ENCODE measurements at regions not wholly inside any gene's neighbourhood (a gene's known extent, or its start where the extent isn't known, plus 50 kb on each side); places are given as distances from the start of the nearest gene placed in this dataset.

DNA sequence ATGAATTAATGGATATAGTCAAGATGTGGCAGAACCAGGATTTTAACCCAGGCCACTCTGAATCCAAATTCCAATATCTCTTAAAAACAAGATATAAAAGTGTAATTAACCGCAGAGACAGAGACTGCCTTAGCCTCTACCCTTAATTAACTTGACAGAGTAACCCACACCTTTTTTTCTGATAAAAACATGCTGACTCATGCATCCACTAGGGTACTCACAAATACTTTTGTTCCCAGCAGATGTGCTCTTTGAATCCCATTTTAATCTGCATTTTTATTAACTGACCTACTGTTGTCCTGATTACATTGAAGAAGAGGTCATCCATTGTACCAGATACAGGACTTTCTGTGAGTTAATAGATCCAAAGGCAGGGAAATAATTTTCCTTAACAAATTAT lies 278.3 kb downstream of the CHL1 start (continued):
- TF ChIP-seq TAF1 (IDR thresholded peaks at IDR 0.05; ENCODE audit: borderline replicate concordance, low read depth, low read length) (no peak), POLR2AphosphoS5 (IDR thresholded peaks at IDR 0.05; ENCODE audit: low read depth, low read length) (no peak), RCOR1 (IDR thresholded peaks at IDR 0.05; ENCODE audit: low read length) (no peak), RFX5 (IDR thresholded peaks at IDR 0.05; ENCODE audit: low read length) (no peak), CHD2 (IDR thresholded peaks at IDR 0.05; ENCODE audit: low read length, partially characterized antibody) (no peak)

DNA sequence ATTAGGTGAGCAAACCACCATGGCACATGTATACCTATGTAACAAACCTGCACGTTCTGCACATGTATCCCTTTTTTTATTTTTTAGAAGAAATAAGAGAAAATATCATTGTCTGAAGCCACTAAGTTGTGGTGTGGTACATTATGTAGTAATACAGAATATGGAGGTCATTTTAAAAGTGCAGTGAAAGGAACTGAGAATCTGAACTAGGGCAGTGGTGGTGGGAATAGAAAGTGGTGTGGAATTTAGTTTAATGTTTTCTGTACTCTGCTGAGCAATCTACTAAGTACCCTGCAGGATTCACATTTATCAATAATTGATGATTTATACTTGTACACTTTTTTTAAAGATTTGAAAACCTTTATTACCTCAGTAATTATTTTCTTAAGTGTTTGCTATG lies 283.5 kb downstream of the CHL1 start:
- no peaks in the 10 kb centered on the region for H3K9me2 ChIP-seq
- no peaks in the 10 kb centered on the region for H3K9me3 ChIP-seq
- H3K4me3 ChIP-seq (ENCODE audit: low read depth in 2 of 2, low read length in 1 of 2) = no peak overlapping the region
- ChIA-PET CTCF (interaction anchor here (0.9 to 1.1 kb wide), 2 partner anchors 13 to 22 kb away, joined by 3 read pairs; no protein-coding TSS in a partner anchor), POLR2A (no interaction called here)
- H3K9ac ChIP-seq = no peak overlapping the region
- H3K4me1 ChIP-seq (ENCODE audit: control insufficient read depth in 1 of 2, insufficient read depth in 2 of 2, low read depth in 1 of 2, low read length in 1 of 2) = no peaks in the 10 kb centered on the region
- H4K20me1 ChIP-seq (ENCODE audit: insufficient read depth) = no peaks in the 10 kb centered on the region
- no peak overlapping the region for H3K4me2 ChIP-seq
- H3K27ac ChIP-seq (ENCODE audit: low read depth in 2 of 2, low read length in 1 of 2) = no peak overlapping the region
- H3K36me3 ChIP-seq (replicated peaks in 1 of 2; ENCODE audit: control insufficient read depth in 1 of 2, insufficient read depth in 2 of 2, low read length in 1 of 2) = no peaks in the 10 kb centered on the region
- DNase-seq = no peak
- no peaks in the 10 kb centered on the region for H3F3A ChIP-seq (replicated peaks; ENCODE audit: insufficient read depth)
- H3K27me3 ChIP-seq (ENCODE audit: insufficient read depth) = no peaks in the 10 kb centered on the region
- H3K79me2 ChIP-seq (ENCODE audit: insufficient read depth) = no peaks in the 10 kb centered on the region
- 9% methylated on average over 1 of the region's 1 CpG for WGBS (ENCODE audit: low lambda C conversion rate)
- H2AFZ ChIP-seq (ENCODE audit: low read depth) = no peak overlapping the region
- TF ChIP-seq, protein P1, sequence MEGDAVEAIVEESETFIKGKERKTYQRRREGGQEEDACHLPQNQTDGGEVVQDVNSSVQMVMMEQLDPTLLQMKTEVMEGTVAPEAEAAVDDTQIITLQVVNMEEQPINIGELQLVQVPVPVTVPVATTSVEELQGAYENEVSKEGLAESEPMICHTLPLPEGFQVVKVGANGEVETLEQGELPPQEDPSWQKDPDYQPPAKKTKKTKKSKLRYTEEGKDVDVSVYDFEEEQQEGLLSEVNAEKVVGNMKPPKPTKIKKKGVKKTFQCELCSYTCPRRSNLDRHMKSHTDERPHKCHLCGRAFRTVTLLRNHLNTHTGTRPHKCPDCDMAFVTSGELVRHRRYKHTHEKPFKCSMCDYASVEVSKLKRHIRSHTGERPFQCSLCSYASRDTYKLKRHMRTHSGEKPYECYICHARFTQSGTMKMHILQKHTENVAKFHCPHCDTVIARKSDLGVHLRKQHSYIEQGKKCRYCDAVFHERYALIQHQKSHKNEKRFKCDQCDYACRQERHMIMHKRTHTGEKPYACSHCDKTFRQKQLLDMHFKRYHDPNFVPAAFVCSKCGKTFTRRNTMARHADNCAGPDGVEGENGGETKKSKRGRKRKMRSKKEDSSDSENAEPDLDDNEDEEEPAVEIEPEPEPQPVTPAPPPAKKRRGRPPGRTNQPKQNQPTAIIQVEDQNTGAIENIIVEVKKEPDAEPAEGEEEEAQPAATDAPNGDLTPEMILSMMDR (IDR thresholded peaks at IDR 0.05) = no peak
- TF ChIP-seq TCF12 (IDR thresholded peaks at IDR 0.05) (no peak), FOSL2 (IDR thresholded peaks at IDR 0.05; ENCODE audit: borderline replicate concordance, low read depth) (no peak), RAD21 (IDR thresholded peaks at IDR 0.05; ENCODE audit: low read length) (no peak), GABPA (IDR thresholded peaks at IDR 0.05; ENCODE audit: low read depth) (no peak), TAF1 (IDR thresholded peaks at IDR 0.05; ENCODE audit: borderline replicate concordance, low read depth, low read length) (no peak), MEF2A (IDR thresholded peaks at IDR 0.05; ENCODE audit: borderline replicate concordance, low read depth) (no peak), EZH2phosphoT487 (IDR thresholded peaks at IDR 0.05; ENCODE audit: borderline replicate concordance, low read depth) (no peak), RFX5 (IDR thresholded peaks at IDR 0.05; ENCODE audit: low read length) (no peak), EP300 (IDR thresholded peaks at IDR 0.05; ENCODE audit: borderline replicate concordance in 1 of 2, low read depth in 1 of 2, low read length in 1 of 2) (no peak), RXRA (IDR thresholded peaks at IDR 0.05; ENCODE audit: borderline replicate concordance, low read depth) (no peak)
- TF ChIP-seq, protein P2, sequence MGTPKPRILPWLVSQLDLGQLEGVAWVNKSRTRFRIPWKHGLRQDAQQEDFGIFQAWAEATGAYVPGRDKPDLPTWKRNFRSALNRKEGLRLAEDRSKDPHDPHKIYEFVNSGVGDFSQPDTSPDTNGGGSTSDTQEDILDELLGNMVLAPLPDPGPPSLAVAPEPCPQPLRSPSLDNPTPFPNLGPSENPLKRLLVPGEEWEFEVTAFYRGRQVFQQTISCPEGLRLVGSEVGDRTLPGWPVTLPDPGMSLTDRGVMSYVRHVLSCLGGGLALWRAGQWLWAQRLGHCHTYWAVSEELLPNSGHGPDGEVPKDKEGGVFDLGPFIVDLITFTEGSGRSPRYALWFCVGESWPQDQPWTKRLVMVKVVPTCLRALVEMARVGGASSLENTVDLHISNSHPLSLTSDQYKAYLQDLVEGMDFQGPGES (IDR thresholded peaks at IDR 0.05; ENCODE audit: low read depth, low read length) = no peak
- TF ChIP-seq, protein P3, sequence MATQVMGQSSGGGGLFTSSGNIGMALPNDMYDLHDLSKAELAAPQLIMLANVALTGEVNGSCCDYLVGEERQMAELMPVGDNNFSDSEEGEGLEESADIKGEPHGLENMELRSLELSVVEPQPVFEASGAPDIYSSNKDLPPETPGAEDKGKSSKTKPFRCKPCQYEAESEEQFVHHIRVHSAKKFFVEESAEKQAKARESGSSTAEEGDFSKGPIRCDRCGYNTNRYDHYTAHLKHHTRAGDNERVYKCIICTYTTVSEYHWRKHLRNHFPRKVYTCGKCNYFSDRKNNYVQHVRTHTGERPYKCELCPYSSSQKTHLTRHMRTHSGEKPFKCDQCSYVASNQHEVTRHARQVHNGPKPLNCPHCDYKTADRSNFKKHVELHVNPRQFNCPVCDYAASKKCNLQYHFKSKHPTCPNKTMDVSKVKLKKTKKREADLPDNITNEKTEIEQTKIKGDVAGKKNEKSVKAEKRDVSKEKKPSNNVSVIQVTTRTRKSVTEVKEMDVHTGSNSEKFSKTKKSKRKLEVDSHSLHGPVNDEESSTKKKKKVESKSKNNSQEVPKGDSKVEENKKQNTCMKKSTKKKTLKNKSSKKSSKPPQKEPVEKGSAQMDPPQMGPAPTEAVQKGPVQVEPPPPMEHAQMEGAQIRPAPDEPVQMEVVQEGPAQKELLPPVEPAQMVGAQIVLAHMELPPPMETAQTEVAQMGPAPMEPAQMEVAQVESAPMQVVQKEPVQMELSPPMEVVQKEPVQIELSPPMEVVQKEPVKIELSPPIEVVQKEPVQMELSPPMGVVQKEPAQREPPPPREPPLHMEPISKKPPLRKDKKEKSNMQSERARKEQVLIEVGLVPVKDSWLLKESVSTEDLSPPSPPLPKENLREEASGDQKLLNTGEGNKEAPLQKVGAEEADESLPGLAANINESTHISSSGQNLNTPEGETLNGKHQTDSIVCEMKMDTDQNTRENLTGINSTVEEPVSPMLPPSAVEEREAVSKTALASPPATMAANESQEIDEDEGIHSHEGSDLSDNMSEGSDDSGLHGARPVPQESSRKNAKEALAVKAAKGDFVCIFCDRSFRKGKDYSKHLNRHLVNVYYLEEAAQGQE (IDR thresholded peaks at IDR 0.05; ENCODE audit: low read depth, low read length) = no peak
- TF ChIP-seq, protein P4, sequence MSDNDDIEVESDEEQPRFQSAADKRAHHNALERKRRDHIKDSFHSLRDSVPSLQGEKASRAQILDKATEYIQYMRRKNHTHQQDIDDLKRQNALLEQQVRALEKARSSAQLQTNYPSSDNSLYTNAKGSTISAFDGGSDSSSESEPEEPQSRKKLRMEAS (IDR thresholded peaks at IDR 0.05; ENCODE audit: low read depth) = no peak
